OCI-LY7 (cell line): ENCODE measurements at regions not wholly inside any gene's neighbourhood (a gene's known extent, or its start where the extent isn't known, plus 50 kb on each side); places are given as distances from the start of the nearest gene placed in this dataset.

Experiments used
- BruUV-seq: library from RNA; stranded (reverse); fragments of 400-500 nt; replicated peaks from 2 replicates; lab custom pipeline; 2021; lab: Mats Ljungman, UMichigan
- CTCF ChIA-PET: fragments of 300-600 bp; sonication (Branson Sonifier 250); formaldehyde crosslinking; loops from one replicate; lab custom pipeline; 2022; ENCODE audit warnings: antibody characterized with exemption; ENCODE audit not compliant: unreplicated experiment; lab: Charles Lee
- POLR2A ChIA-PET: fragments of 300-600 bp; sonication (Branson Sonifier 250); formaldehyde crosslinking; loops from one replicate; lab custom pipeline; 2022; ENCODE audit warnings: antibody characterized with exemption; lab: Charles Lee
- DNase-seq: peaks from one replicate; pipeline ENCODE4 v3.0.0-alpha.2; 2015; ENCODE audit warnings: low spot score
- H2AFZ ChIP-seq: fragments of 200-600 bp; sonication (generic), shearing (Covaris generic); 2 replicates; pipeline ENCODE4 v1.6.1; 2014; ENCODE audit warnings: mild to moderate bottlenecking, antibody characterized with exemption, low read length, moderate library complexity
- H3K27ac ChIP-seq: fragments of 200-600 bp; sonication (generic); 2 replicates; pipeline ENCODE4 v1.5.1; 2014; ENCODE audit warnings: mixed run types, low read depth, mild to moderate bottlenecking, moderate library complexity, low read length, inconsistent platforms; ENCODE audit not compliant: poor library complexity, severe bottlenecking
- H3K36me3 ChIP-seq: fragments of 200-600 bp; sonication (generic); 2 replicates; pipeline ENCODE4 v1.6.1; 2014; ENCODE audit warnings: mild to moderate bottlenecking, antibody characterized with exemption, low read length, moderate library complexity, mixed read lengths; ENCODE audit not compliant: insufficient read depth
- H3K4me1 ChIP-seq: fragments of 200-600 bp; sonication (generic); 2 replicates; pipeline ENCODE4 v1.5.1; 2014; ENCODE audit warnings: mild to moderate bottlenecking, low read length; ENCODE audit not compliant: insufficient read depth, poor library complexity, severe bottlenecking
- H3K4me2 ChIP-seq: fragments of 200-600 bp; sonication (generic); 2 replicates; pipeline ENCODE4 v1.6.1; 2014; ENCODE audit warnings: mild to moderate bottlenecking, low read length
- H3K4me3 ChIP-seq: fragments of 200-600 bp; sonication (generic); 2 replicates; pipeline ENCODE4 v1.5.1; 2014; ENCODE audit warnings: mild to moderate bottlenecking, low read depth, low read length; ENCODE audit not compliant: poor library complexity, severe bottlenecking
- H3K79me2 ChIP-seq: fragments of 200-600 bp; sonication (generic); 2 replicates; pipeline ENCODE4 v1.6.1; 2016; ENCODE audit warnings: low read depth, mild to moderate bottlenecking, low read length, moderate library complexity, mixed read lengths; ENCODE audit not compliant: insufficient read depth
- H3K9me2 ChIP-seq: fragments of 200-600 bp; sonication (generic); 2 replicates; pipeline ENCODE4 v1.6.1; 2016; ENCODE audit warnings: mild to moderate bottlenecking, low read length, mixed read lengths; ENCODE audit not compliant: insufficient read depth
- H3K9me3 ChIP-seq: fragments of 200-600 bp; sonication (generic); 2 replicates; pipeline ENCODE4 v1.6.1; 2014; ENCODE audit warnings: mild to moderate bottlenecking, mixed run types, low read length, mixed read lengths
- H4K20me1 ChIP-seq: fragments of 200-600 bp; sonication (generic); 2 replicates; pipeline ENCODE4 v1.6.1; 2014; ENCODE audit warnings: mild to moderate bottlenecking, antibody characterized with exemption, low read length, moderate library complexity, mixed read lengths; ENCODE audit not compliant: insufficient read depth
- EZH2phosphoT487 ChIP-seq: fragments of 200-600 bp; sonication (generic); IDR thresholded peaks from 2 replicates; pipeline ENCODE4 v1.6.1; 2018; ENCODE audit warnings: low read depth, borderline replicate concordance, mild to moderate bottlenecking, mixed run types, antibody characterized with exemption, low read length, moderate library complexity, mixed read lengths
- intact Hi-C: fragments of 100-400 bp; cut with micrococcal nuclease; formaldehyde crosslinking; loops from one replicate; pipeline ENCODE4 v1.10.0; 2022; ENCODE audit not compliant: unreplicated experiment
- TF ChIP-seq, protein P1 (sequence below): fragments of 200-600 bp; sonication (generic); conservative IDR thresholded peaks from 2 replicates; pipeline ENCODE4 v1.5.1; 2014; ENCODE audit warnings: mild to moderate bottlenecking, antibody characterized with exemption, low read length, moderate library complexity, mixed read lengths

DNA sequence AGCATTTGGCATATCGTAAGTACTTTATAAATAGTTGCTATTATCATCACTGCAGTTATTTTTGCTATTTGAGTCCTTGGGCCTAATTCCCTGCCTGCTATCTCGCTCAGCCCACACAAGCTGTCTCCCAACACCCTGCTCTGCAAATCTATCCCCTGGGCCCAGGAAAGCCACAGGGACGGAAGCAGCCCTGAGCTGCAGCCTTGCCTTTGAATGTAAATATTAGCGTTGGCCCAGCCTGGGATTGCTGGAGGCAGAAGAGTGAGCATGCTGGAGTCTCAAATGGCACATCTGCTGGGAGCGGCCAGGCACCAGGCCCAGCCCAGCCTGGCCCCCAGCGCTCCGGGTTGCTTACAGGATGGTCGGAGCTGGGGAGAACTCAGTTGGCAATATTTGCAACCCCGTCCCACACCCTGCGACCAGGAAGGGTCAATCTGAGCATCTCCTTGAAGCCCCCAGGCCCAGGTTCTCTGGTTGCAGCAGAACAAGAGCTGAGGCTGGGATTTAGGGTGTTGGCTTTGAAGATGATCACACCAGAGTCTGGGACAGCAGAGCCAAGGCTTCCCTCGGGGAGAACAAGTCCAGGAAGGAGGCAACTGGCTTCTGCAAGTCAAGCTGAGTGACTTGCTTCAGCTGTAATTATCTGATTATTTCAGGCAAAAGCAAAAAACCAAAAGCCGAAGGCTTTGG is 529.6 kb downstream of the SHQ1 start:
- H2AFZ ChIP-seq = no peak overlapping the region
- no peak overlapping the region for H3K4me3 ChIP-seq
- no peak overlapping the region for H3K4me2 ChIP-seq
- BruUV-seq = no TSS peak
- no peaks in the 10 kb centered on the region for H3K4me1 ChIP-seq
- CTCF ChIA-PET = no interaction called here
- TF ChIP-seq EZH2phosphoT487 = no peak
- TF ChIP-seq, protein P1, sequence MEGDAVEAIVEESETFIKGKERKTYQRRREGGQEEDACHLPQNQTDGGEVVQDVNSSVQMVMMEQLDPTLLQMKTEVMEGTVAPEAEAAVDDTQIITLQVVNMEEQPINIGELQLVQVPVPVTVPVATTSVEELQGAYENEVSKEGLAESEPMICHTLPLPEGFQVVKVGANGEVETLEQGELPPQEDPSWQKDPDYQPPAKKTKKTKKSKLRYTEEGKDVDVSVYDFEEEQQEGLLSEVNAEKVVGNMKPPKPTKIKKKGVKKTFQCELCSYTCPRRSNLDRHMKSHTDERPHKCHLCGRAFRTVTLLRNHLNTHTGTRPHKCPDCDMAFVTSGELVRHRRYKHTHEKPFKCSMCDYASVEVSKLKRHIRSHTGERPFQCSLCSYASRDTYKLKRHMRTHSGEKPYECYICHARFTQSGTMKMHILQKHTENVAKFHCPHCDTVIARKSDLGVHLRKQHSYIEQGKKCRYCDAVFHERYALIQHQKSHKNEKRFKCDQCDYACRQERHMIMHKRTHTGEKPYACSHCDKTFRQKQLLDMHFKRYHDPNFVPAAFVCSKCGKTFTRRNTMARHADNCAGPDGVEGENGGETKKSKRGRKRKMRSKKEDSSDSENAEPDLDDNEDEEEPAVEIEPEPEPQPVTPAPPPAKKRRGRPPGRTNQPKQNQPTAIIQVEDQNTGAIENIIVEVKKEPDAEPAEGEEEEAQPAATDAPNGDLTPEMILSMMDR = no peak
- no peaks in the 10 kb centered on the region for H3K79me2 ChIP-seq
- POLR2A ChIA-PET = no interaction called here
- intact Hi-C loops = no loop called here
- no peaks in the 10 kb centered on the region for H3K9me2 ChIP-seq
- no peaks in the 10 kb centered on the region for H4K20me1 ChIP-seq
- no peak overlapping the region for H3K27ac ChIP-seq
- no peaks in the 10 kb centered on the region for H3K36me3 ChIP-seq
- DNase-seq = no peak
- H3K9me3 ChIP-seq = no peaks in the 10 kb centered on the region

DNA sequence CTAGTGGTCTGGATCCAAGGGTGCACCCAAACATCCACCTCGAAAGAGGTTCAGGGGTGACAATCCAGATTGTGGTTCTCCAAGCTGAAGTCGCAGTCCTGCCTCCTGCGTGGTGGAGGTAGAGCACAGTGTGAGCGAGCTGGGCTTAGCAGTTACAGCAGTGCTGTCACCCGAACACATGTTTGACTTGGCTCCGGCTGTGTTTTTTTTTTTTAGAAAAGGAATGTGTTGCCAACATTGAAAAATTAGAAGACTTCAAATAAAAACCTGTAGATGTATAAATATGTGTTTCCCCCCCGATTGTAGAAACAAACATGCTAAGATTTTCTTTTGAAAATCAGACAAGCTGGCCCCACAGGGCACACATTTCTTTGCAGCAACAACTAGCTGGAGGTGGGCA is 530.8 kb downstream of the SHQ1 start:
- Histone ChIP-seq H3K4me2 (no peak overlapping the region), H3K4me3 (no peak overlapping the region), H3K27ac (no peak overlapping the region), H2AFZ (no peak overlapping the region), H3K9me2 (no peaks in the 10 kb centered on the region), H3K4me1 (no peaks in the 10 kb centered on the region), H3K36me3 (no peaks in the 10 kb centered on the region), H3K9me3 (no peaks in the 10 kb centered on the region), H3K79me2 (no peaks in the 10 kb centered on the region), H4K20me1 (no peaks in the 10 kb centered on the region)
- TF ChIP-seq, protein P1 = no peak
- TF ChIP-seq EZH2phosphoT487 = no peak
- no peak for DNase-seq
- no TSS peak for BruUV-seq
- POLR2A ChIA-PET = no interaction called here
- CTCF ChIA-PET = no interaction called here
- intact Hi-C loops = no loop called here

GRCh38 chr3:72316501-72317279 is 531.6 kb downstream of the SHQ1 start:
- ChIA-PET CTCF (no interaction called here), POLR2A (interaction anchor here (0.8 kb wide), 1 partner anchor 108 kb away, joined by 3 read pairs; no protein-coding TSS in a partner anchor)
- no peaks in the 10 kb centered on the region for H4K20me1 ChIP-seq
- no peaks in the 10 kb centered on the region for H3K9me2 ChIP-seq
- no peak overlapping the region for H2AFZ ChIP-seq
- H3K36me3 ChIP-seq = no peaks in the 10 kb centered on the region
- TF ChIP-seq EZH2phosphoT487 = no peak
- no peak for DNase-seq
- BruUV-seq = no TSS peak
- no peak overlapping the region for H3K4me3 ChIP-seq
- H3K4me1 ChIP-seq = no peaks in the 10 kb centered on the region
- intact Hi-C loops = no loop called here
- H3K27ac ChIP-seq = no peak overlapping the region
- H3K79me2 ChIP-seq = no peaks in the 10 kb centered on the region
- no peak overlapping the region for H3K4me2 ChIP-seq
- H3K9me3 ChIP-seq = no peaks in the 10 kb centered on the region
